ENCODE measurements at regions not wholly inside any gene's neighbourhood (a gene's known extent, or its start where the extent isn't known, plus 50 kb on each side); places are given as distances from the start of the nearest gene placed in this dataset.

- TF ChIP-seq CTCF (IDR thresholded peaks at IDR 0.05 in 8 of 11, conservative IDR thresholded peaks at IDR 0.05 in 3 of 11), result no peak
- no peak for TF ChIP-seq POLR2A (IDR thresholded peaks at IDR 0.05)
Measured at GRCh38 chr6:11847515-11848345, 69.1 kb upstream of the ADTRP start.

All from spleen (tissue), 7 donors.